ENCODE measurements at regions not wholly inside any gene's neighbourhood (a gene's known extent, or its start where the extent isn't known, plus 50 kb on each side); places are given as distances from the start of the nearest gene placed in this dataset.
A peak's percentile ranks its signal among the peaks of the same experiment; 100 is the strongest.
"Not testable (repeated sequence)": the region's sequence is repeated elsewhere in the genome, so short reads cannot be mapped to it uniquely, and the experiment has no call there.

DNA sequence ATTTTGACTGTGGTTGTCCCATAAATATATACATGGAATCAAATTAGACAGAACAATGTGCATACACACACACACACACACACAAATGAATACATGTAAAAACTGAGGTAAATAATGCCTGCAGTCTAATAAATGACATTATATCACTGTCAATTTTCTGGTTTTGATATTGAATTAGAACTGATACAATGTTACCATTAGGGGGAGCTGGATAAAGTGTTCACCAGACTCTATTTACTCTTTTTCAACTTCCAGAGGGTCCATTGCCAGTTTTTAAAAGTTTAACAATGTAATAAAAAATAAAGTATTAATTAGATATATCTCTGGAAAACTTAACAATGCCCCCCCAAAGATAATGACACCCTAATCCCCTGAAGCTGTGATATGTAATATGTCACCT, 1666.8 kb upstream of the TMEFF2 start:
- in situ Hi-C loops (cut with HindIII; ENCODE audit: low pct_ligation_motif_present, low pct_unique_long_range_greater_than_20kb, low sequenced_read_pairs) = no loop called here
- peak; percentile 9 for DNase-seq

DNA sequence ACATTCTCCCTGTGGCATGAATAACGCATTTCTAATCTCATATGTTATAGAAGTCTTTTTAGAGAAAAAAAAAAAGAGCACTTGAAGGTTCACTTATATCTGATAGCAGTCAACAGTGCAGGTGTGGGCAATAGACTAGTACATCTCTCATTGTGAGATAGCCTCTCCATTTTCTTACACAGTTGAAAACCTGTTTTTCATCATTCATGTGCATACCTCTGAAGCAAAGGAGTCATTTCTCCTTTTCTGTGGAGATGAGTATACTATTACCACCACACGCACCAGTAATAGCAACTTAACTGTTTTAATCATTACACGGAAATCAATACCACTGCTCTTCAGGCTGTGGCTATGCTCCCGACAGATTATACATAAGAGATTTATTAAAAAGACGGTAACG, 1653.3 kb upstream of the TMEFF2 start:
- in situ Hi-C loops (cut with HindIII; ENCODE audit: low pct_ligation_motif_present, low pct_unique_long_range_greater_than_20kb, low sequenced_read_pairs) = no loop called here
- DNase-seq = no peak

DNA sequence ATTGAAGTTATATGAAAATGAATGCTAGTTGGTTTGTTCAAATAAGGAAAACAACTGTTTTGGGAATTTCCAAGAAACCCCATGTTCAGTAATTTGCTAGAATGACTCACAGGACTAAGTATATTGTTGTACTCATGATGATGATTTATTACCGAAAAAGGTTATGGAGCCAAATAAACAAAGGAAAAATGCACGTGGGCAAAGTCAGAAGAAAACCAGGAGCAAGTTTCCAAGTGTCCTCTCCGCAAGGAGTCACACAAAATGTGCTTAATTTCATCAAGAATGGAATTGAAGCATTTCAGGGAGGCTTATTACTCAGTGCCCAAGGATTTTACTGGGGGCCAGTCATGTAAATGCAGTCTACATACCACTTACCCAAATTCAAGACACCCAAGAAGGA, 1652.4 kb upstream of the TMEFF2 start:
- in situ Hi-C loops (cut with HindIII; ENCODE audit: low pct_ligation_motif_present, low pct_unique_long_range_greater_than_20kb, low sequenced_read_pairs) = no loop called here
- no peak for DNase-seq

DNA sequence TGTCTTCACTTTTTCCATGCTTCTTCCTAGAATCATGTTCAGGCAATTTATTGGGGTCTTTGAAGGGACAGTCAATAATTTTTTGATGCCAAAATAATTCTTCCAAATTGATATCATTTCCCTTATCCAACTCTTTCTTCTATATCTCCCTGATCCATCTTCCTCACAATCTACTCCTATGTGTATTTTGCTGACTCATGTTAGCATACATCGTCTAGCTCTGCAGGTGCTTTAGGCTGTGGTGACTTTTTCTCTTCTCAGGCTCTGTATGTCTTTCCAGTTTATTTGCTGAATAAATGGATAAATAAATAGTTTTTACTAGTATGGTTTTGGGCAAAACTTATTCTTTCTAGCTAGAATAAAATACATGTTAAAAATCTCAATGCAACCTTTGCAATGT, 1650.9 kb upstream of the TMEFF2 start:
- in situ Hi-C loops (cut with HindIII; ENCODE audit: low pct_ligation_motif_present, low pct_unique_long_range_greater_than_20kb, low sequenced_read_pairs) = no loop called here
- DNase-seq = no peak

DNA sequence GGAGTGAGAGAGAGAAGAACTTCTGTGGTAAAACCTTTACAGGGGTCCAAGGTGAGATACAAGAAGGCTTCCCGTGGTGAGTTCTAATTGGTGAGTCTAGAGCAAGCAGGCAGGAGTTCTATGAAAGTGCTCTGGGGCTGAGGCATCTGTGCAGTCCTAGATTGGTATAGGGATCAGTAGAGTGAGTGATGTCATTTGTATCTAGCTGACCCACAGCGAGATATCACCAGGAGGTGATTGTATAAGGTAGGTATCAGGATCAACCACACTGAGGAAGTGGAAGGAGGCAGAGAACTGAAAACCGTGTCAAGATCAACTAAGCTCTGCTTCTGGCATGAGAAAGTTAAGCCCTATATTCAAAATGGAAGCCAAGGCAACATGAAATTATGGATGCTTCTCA, 1648.9 kb upstream of the TMEFF2 start:
- in situ Hi-C loops (cut with HindIII; ENCODE audit: low pct_ligation_motif_present, low pct_unique_long_range_greater_than_20kb, low sequenced_read_pairs) = no loop called here
- no peak for DNase-seq

DNA sequence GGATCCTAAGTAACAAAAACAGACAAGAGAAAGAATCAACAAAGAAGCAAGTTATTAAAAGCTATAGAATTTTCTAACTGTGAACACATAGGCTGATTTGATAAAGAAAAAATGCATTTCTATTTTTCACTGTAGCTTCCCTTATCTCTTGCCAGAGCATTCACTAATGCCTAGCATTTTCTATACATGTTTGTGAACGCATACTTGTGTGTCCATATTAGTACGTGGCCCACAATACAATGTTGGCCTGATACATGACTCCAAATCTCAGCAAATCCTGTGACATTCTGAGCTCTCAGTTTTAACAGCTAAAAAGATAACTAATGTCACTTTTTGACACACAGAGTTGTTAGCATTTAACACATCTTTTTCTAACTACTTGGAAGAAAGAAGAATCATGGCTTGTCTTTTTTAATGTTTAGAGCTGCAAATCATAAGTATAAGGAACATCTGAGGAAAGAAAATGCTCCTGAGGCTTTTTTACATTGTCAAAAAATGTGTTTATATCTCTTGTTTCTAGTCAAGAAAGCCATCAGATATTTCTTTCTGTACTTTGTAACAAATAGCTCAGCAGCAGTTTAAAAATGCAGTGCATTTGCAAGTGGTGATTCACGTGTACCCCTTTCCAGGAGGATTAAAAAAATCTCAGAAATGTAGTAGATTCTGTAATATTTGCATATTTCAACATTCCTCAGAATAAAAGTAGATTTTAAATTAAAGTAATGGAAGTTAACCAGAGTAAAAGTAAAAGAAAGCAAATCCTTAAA, 1646.8 kb upstream of the TMEFF2 start:
- DNase-seq = no peak
- in situ Hi-C loops (cut with HindIII; ENCODE audit: low pct_ligation_motif_present, low pct_unique_long_range_greater_than_20kb, low sequenced_read_pairs) = no loop called here

DNA sequence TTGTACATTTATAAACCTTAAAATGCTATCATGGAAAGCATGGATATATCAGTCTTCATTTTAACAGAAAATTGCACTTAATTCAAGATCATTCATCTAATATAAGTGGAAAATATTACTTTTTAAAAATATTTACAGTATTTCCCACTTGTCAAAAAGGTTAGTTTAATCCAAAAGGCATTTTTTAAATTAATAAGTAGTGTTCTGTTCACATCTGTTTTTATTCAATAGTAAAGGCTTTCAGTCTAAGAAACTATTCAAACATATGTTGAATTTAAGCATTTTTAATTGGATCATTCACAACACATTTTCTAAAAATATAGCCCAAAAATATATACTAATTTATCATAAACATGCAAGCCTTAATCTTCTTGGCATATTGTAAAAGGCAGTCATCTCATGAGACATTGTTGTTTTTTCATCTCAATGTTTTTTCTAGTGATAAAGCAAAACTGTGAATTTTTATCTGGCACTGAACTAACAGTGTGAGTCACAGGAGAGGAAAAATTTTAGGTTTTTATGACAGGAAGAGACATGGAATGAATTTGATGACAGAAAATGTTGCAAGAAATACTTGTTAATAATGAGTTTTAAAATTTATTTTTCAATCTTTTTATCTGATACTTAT, 1642.5 kb upstream of the TMEFF2 start:
- in situ Hi-C loops (cut with HindIII; ENCODE audit: low pct_ligation_motif_present, low pct_unique_long_range_greater_than_20kb, low sequenced_read_pairs) = no loop called here
- no peak for DNase-seq

DNA sequence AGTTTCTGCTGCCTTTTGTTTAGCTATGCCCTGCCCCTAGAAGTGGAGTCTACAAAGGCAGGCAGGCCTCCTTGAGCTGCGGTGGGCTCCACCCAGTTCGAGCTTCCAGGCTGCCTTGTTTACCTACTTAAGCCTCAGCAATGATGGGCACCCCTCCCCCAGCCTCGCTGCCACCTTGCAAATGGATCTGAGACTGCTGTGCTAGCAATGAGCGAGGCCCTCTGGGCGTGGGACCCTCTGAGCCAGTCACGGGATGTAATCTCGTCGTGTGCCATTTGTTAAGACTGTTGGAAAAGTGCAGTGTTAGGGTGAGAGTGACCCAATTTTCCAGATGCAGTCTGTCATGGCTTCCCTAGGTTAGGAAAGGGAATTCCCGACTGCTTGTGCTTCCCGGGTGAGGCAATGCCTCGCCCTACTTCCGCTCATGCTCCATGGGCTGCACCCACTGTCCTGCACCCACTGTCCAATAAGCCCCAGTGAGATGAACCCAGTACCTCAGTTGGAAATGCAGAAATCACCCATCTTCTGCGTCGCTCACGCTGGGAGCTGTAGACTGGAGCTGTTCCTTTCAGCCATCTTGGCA, 1641.8 kb upstream of the TMEFF2 start:
- DNase-seq; in situ Hi-C loops (cut with HindIII; ENCODE audit: low pct_ligation_motif_present, low pct_unique_long_range_greater_than_20kb, low sequenced_read_pairs): not testable (repeated sequence)

DNA sequence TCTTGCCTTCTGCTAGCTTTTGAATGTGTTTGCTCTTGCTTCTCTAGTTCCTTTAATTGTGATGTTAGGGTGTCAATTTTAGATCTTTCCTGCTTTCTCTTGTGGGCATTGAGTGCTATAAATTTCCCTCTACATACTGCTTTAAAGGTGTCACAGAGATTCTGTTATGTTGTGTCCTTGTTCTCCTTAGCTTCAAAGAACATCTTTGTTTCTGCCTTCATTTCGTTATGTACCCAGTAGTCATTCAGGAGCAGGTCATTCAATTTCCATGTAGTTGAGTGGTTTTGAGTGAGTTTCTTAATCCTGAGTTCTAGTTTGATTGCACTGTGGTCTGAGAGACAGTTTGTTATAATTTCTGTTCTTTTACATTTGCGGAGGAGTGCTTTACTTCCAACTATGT, 1639.2 kb upstream of the TMEFF2 start:
- DNase-seq; in situ Hi-C loops (cut with HindIII; ENCODE audit: low pct_ligation_motif_present, low pct_unique_long_range_greater_than_20kb, low sequenced_read_pairs): not testable (repeated sequence)

DNA sequence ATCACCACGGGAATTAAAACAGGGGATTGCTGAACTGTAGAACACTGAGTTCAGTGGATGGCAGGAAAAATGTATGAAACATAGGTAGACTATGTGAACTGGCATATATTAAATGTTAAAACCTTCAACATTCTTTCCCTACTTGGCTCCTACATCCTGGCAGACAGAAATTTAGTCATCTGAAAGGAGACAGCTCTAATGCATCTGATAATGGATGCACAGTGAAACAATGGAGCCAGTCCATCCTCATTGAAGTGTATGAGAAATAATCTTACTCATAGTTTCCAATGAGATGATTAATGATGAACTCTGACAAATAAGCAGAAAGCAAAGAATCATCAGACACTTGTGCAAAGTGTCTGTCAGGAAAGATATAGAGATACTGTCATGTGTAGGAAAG, 1629.7 kb upstream of the TMEFF2 start:
- DNase-seq = no peak
- in situ Hi-C loops (cut with HindIII; ENCODE audit: low pct_ligation_motif_present, low pct_unique_long_range_greater_than_20kb, low sequenced_read_pairs) = no loop called here

DNA sequence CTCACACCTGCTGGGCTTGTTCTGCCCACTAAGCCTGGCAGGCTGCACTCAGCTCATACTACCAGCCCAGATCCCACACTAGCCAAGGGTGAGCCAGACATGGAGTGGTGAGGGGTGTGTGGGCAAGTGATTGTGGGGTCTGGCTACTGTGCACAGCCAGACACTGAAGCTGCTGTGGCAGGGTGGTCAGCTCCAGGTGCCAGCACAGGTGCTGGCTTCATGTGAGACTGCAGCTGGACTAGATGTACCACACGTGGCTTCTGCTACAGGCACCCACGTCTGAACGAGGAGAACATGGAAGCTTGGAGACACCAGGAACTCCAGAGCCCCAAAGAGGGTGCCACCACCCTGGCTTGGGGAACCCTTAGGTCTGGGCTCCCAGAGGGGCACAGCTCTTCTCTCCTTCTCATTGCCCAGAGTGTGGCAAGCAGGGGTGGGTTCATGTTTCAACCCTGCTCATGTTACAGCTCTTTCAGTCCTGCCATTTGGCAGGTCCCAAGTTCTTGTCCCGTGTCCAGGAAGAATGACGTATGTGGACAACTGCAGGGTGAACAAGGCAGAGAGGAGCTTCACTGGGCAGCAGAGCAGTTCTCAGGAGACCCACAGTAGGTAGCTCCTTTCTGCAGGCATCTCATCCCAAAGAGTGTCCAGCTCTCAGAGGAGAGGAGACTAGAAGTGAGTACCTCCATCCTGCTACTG, 1624.2 kb upstream of the TMEFF2 start:
- in situ Hi-C loops (cut with HindIII; ENCODE audit: low pct_ligation_motif_present, low pct_unique_long_range_greater_than_20kb, low sequenced_read_pairs) = no loop called here
- no peak for DNase-seq

DNA sequence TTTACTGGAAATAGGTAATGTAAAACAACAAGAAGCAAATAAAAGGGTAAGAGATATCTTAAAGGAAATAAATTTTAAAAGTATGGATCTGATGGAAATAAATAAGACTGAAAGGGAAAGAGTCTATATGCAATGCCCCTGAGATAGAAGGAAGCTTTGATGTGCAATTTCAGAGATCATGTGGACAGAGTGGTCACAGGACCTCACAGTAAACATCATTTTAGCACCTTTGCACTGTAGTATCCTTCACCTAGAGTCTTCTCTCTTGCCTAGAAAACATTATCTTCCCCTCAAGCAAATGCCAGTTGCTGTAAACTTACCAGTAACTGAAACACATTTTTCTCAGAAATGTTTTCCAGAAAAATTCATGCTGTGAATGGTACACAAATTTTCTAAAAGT, 1621.3 kb upstream of the TMEFF2 start:
- in situ Hi-C loops (cut with HindIII; ENCODE audit: low pct_ligation_motif_present, low pct_unique_long_range_greater_than_20kb, low sequenced_read_pairs) = no loop called here
- no peak for DNase-seq

DNA sequence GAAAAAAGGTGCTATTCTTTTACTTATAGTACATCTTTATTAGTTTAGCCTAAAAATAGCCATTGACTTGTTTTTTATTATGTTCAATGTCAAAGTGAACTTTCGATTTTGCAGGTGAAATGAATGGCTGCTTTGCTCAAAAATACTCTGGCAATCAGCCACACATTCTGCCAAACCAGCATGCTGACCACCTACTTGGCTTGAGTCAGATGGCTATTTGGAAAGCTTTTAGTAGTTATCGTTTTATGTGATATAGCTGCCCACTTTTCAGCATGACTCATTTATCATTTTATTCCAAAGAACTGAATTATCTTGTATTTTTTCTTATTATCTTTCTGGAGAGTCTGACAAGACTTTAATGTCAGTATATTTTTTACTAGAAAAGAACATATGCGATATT, 1615.8 kb upstream of the TMEFF2 start:
- no peak for DNase-seq
- in situ Hi-C loops (cut with HindIII; ENCODE audit: low pct_ligation_motif_present, low pct_unique_long_range_greater_than_20kb, low sequenced_read_pairs) = no loop called here

DNA sequence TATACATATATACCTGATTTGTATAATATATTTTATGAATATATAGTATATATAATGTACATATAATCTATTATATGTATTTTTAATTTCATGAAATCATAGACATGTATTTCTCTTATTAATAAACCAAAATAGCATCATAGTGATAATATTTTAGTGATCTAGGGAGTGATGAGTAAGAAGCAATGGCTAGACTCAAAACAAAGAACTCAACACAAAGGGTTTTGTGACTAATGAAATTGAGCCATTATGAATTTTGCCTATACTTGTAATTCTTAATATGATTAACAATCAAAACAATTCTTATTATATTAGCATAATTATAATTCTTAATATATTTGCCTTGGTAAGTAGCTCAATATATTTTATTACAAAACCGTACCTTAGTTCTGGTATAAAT, 1614.1 kb upstream of the TMEFF2 start:
- in situ Hi-C loops (cut with HindIII; ENCODE audit: low pct_ligation_motif_present, low pct_unique_long_range_greater_than_20kb, low sequenced_read_pairs) = no loop called here
- DNase-seq = no peak

DNA sequence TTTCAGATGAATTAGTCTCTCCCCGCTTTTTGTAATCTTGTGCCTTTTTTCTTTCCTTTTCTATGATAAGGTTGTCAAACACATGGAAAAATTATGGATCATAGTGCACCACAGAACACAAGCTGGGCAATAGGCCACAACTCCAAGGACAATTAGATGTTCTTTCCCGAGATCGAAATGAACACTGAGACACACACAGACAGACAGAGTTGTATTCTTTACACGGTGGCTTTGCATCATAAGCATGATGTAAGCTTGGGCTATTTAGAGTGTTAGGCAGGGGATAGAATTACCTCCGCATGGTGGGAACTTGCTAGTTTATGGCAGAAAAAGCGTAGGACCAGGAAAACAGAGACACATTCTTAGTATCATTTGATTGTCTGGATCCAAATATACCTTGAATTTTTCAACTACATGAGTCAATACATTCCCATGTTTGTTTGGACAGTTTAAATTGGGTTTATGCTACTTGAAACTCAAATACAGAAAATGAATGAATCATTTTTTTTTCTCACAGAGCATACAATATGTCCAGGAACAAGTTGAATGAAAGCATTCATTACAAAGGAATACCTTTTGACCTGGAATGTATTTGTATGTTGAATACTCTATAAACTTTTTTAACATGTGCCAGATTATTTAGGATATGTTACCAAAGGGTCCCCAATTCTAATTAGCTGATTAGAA, 1611.5 kb upstream of the TMEFF2 start:
- in situ Hi-C loops (cut with HindIII; ENCODE audit: low pct_ligation_motif_present, low pct_unique_long_range_greater_than_20kb, low sequenced_read_pairs) = no loop called here
- DNase-seq = no peak

DNA sequence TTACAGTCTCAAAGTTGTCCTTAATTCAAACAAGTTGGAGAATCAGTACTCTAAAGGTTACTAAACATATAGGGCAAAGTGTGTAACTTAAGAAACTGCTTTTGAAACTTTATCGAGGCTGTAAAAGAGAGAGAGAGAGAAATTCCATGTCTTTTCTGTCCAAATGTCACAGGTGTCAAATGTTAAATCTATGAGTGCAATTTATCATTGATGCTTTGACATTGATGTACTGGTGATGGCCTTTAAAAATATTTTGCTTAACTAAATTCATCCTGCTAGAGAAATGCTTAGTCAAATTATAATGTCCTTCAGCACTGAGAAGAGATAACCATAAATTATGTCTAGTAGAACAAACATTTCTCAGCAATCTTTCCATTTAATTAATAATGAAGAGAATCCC, 1602.1 kb upstream of the TMEFF2 start:
- DNase-seq = no peak
- in situ Hi-C loops (cut with HindIII; ENCODE audit: low pct_ligation_motif_present, low pct_unique_long_range_greater_than_20kb, low sequenced_read_pairs) = no loop called here

DNA sequence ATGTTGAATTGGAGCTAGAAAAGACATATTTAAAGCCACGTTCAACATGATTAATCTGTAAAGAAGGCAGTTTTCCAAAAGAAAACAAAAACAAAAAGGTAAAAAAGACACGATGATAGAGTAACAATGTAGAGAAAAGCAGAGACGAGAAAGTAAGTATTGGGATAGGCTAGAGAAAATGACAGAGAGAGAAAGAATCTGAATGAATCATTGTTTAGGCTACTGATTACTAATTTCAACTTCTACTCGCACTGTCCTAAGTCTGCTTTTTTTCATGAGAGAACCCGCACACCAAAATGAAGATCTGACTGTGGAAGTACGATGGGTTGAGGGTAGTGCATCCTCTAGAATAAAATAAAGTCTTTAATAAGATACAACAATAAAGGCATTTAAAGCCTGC, 1599.2 kb upstream of the TMEFF2 start:
- peak; percentile 30 for DNase-seq

DNA sequence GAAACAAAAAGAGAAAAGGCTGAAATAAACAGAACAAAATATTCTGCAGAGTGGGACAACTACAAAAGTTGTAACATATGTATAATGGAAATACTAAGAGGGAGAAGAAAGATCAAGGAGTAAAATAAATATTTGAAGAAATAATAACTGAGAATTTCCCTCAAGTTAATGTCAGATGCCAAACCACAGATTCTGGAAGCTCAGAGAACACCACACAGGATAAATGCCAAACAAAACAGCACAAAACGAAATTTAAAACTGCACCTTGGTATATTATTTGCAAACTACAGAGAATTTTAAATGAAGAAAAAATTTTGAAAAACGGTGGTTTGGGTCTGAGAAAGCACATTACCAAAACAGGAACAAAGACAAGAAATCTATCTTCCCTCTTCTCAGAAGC, 1588.9 kb upstream of the TMEFF2 start:
- DNase-seq = no peak
- in situ Hi-C loops (cut with HindIII; ENCODE audit: low pct_ligation_motif_present, low pct_unique_long_range_greater_than_20kb, low sequenced_read_pairs) = no loop called here

More for the DNA sequence above, 1599.2 kb upstream of the TMEFF2 start:
- in situ Hi-C loops (cut with HindIII; ENCODE audit: low pct_ligation_motif_present, low pct_unique_long_range_greater_than_20kb, low sequenced_read_pairs) = no loop called here

DNA sequence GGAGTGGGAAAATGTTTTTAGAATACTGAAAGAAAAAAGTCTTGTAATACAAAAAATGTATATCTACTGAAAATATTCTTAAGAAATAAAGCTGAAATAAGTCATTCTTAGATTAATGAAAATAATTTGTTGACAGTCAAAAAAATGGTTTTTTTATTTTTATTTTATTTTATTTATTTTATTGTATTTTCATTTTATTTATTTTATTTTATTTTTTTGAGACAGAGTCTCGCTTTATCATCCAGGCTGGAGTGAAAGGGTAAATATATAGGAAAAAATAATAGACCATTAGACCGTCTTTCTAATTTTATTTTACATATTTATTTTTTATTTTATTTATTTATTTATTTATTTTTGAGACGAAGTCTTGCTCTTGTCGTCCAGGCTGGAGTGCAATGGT, 1583.6 kb upstream of the TMEFF2 start:
- in situ Hi-C loops (cut with HindIII; ENCODE audit: low pct_ligation_motif_present, low pct_unique_long_range_greater_than_20kb, low sequenced_read_pairs) = no loop called here

More for the DNA sequence above, 1583.6 kb upstream of the TMEFF2 start:
- no peak for DNase-seq

All from ACHN (cell line).